ENCODE measurements at regions not wholly inside any gene's neighbourhood (a gene's known extent, or its start where the extent isn't known, plus 50 kb on each side); places are given as distances from the start of the nearest gene placed in this dataset.
A peak's percentile ranks its signal among the peaks of the same experiment; 100 is the strongest.
"Not testable (repeated sequence)": the region's sequence is repeated elsewhere in the genome, so short reads cannot be mapped to it uniquely, and the experiment has no call there.

DNA sequence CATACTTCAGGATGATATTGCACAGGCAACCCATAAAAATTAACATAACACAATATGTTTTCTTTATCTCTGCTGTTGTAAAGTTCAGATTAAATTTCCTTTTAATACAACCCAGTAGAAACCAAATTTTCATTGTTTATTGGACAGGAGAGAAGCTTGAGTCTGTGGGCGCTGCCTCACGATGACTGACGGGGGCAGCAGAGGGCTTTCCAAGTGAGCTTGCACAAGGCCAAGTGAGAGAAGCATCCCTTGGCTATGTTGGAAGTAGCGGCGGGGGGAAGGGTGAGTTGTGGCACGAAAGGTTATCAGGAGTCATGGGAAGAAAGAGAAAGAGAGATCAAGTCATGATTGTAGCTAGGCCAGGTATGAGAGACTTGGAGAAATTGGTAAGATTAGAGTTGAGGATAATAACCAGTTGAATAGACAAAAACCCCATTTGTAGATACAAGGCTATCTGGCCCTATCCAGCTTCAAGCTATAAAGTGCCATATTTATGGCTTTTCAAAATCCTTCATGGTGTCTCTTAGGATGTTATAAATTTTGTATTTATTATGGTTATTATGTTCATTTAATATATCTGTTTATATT is 413.7 kb upstream of the FAM98A start:
- peak; percentile 32 to 50 for DNase-seq

DNA sequence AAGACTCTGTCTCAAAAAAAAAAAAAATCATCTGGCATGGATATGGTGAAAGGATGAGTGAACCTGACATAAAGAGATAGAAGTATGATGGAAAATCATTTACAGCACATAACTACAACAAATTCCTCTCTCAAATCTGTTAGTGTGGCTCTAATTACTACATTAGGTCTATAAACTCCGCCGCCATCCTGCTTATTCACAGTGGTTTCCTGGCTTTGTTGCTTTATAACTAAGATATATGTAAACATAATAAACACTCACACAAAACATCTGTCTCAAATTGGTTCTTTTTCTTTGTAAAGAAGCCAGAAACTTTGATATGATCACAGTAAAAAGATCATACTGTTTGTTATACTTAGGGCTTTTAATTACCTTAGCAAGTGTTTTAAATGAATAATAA is 412.6 kb upstream of the FAM98A start:
- no peak for DNase-seq

DNA sequence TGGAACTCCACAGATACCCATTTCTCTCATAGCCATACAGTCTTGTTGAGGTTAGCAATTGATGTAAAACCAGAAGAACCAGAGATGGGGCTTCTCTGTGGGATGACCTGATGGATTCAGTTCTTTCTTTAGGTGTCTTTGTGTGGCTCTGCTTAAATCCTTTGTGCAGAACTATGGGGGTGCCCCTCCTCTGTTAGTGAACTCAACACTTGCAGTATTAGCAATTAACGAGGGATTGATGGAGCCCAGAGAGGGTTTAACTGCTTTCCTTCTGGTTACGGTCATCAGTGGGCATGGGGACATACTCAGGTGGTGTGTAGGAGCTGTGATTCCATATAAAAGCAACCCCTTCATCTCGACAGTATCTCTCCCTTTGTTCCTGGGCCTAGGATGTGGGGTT is 406.8 kb upstream of the FAM98A start:
- no peak for DNase-seq

DNA sequence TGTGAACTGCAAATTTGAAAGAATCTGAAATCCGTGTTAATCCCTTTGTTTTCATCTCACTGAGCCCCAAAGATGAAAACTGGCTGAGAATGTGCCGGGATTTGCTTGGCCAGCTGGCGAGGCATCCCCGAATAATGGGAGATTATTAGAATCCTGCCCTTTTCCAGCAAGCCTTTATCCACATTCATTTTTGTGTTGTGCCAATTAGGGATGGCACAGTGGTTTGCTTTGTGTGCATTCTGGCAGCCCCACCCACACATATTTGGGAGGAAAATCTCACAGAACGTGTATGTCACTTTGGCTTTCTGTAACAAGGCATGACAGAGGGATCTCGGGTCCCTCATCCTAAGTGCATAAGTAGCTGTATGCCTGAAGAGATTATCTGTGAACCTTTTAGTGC is 405.8 kb upstream of the FAM98A start:
- no peak for DNase-seq

DNA sequence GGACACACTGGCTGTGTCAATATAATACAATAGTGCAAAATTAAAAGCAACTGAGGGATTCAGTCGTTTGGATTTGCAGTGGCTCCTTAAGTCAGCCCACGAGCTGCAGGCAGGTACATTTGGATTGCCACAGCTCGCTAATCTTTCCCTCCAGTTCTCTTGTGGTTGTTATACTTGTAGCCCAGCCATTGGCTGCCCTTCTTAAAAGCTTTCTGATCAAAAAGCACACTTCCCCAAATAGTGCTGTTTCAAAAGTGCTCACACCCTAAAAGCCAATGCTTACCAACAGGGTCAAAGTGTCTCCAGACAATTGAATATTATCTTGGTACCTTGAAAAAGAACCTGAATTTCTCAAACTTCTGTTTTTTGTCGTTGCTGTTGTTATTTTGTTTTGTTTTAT is 404.7 kb upstream of the FAM98A start:
- no peak for DNase-seq

DNA sequence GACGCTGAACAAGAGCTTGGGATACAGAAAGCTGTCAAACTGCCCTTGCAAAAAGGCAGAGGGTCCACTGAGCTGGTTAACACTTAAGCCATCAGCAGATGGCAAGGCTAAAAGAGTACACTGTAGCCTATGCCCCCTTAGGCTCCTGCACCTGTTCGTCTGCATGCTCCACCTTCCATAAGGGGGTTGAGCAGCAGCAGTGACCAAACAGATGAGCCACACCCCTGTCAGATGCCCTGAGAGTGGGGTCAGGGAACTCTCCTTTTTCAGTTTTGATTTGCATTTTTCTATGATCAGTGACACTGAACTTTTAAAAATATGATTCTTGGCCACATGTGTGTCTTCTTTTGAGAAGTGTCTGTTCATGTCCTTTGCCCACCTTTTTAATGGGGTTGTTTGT is 402.5 kb upstream of the FAM98A start:
- no peak for DNase-seq

DNA sequence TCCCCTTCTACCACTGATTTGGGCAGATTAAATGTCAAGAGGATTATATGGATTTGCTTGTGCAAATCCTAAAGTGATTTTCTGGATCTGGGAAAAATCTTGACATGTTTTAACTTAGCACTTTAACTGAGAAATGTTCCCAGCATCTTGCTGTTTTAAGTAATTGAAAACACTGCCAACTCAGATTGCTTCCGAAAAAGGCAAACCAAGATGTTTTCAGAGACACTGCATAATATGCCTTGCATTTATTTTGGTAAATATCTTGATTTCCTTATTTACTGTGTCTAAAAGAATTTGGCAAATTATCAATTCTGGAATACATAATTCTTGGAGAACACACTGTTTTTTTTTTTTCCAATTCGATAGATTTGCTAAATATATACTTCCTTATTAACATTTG is 385.0 kb upstream of the FAM98A start:
- no peak for DNase-seq

DNA sequence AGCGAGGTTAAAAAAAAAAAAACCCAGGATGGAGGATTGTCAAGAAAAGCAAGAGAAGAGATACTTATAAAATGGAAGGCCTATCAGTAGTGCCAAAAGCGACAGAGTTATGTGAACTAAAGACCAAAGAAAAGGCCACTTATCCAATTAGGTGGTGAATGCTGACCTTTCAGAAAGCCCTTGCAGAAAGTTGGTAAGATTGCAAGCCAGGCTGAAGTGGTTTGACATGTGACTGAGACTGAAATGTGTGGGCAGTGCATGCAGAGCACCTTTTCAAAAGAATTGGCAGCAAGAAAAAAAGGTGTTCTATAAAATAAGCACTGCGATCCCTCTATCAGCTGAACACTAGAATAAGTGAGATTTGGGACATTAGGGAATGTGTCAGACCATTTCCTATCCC is 379.4 kb upstream of the FAM98A start:
- DNase-seq, result no peak

DNA sequence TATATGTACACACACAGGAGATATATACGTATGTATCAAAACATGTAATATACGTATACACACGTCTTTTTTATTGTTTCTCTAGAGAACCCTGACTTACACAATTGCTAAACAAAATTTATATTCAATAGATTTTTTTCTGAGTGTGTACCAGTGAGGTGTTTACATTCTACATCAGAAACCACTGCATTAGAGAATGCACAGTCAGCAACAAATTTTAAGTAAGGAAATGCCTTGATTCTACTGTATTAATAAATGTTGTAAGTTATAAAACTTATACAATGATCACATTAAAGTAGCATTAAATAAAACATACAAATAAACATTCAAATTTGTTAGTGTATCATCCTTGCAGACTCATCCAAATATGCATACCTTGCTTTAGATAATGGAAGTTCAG is 376.4 kb upstream of the FAM98A start:
- DNase-seq, result no peak

DNA sequence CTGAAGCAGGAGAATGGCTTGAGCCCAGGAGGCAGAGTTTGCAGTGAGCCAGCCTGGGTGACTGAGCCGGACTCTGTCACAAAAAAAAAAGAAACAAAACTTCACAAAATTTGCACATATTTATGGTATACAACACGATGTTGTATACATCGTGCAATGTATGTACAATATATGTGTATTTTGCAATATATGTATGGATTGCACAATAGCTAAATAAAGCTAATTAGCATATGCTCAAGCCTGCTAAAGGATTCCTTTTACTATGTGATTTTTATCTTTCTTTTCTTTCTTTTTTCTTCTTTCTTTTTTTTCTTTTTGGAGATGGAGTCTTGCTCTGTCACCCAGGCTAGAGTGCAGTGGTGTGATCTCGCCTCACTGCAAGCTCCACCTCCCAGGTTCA is 368.0 kb upstream of the FAM98A start:
- no peak for DNase-seq

DNA sequence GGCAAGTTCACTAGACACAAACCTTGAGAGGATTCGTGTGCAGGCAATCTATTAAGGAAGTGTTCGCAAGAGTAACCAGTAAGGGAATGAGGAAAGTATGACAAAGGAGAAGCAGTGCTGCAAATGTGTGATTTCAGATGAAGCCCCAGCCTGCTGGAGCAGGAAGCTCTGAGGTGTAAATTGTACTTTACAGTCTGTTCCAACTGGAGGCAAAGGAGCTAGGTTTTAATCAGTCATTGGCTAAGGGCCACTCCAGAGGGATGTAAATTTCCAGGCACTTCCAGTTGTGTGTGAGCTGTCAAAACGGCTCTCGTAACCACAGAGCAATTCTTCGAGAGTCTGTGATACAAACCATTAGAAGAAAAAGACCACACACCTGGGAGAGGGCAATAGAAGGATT is 359.5 kb upstream of the FAM98A start:
- no peak for DNase-seq

DNA sequence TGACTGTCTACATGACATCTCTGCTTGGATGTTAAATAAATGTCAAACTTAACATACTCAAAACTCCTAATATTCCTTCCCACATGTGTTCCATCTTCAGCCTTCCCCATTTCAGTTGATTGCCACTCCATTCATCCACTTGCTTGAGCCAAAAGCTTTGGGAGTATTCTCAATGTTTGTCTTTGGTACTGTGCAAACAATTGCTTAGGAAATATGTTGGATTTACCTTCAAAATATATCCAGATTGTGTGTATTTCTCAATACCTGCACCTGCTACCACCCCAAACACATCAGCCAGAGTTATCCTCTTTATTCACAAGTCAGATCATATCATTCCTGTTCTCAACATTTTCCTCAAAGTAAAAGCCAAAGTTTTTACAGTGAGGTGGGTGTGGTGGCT is 350.3 kb upstream of the FAM98A start:
- no peak for DNase-seq

DNA sequence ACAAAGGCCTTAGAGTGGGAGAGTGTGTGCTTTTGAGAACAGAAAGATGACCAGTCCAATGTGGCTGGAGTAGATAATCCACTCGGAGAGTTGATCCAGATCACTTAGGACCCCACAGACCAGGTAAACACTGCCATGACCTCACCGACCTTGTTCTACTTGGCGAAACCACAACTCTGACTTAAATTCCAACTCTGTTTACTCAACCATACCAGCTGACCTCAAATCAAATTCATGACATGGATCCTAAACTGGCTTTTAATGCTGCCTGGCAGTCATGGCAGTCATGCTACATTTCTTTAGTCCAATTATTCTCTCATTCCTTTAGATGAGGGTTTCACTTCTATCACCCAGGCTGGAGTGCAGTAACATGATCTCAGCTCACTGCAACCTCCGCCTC is 347.1 kb upstream of the FAM98A start:
- DNase-seq, result no peak

DNA sequence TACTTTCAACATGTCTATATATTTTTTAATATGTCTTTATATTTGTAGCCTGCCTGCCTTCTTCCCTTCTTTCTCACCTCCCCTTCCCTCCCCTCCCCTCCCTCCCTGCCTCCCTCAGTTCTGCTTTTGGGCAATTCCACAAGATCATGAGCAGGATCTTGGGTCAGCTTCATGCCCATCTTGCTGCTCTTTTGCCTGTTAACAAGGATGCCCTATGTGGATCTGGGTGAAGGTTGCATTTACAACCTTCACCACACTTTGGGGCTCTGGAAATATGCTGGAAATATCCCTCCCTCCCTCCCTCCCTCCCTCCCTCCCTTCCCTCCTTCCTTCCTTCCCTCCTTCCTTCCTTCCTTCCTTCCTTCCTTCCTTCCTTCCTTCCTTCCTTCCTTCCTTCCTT is 334.1 kb upstream of the FAM98A start:
- DNase-seq, result no peak

DNA sequence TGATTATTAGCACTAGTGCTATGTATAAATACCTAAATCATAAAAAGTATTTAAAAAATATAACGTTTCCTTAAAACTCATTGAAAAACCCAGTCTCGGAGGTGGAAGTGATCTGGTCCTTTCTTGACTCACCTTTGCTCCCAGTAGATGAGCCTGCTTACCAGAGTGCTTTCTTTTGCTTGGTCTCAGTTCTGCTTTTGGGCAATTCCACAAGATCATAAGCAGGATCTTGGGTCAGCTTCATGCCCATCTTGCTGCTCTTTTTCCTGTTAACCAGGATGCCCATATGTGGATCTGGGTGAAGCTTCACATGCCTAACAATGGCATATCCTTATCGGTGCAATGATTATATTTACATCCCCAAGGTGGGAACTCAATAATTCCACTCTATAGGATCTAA is 332.1 kb upstream of the FAM98A start:
- DNase-seq, result no peak

DNA sequence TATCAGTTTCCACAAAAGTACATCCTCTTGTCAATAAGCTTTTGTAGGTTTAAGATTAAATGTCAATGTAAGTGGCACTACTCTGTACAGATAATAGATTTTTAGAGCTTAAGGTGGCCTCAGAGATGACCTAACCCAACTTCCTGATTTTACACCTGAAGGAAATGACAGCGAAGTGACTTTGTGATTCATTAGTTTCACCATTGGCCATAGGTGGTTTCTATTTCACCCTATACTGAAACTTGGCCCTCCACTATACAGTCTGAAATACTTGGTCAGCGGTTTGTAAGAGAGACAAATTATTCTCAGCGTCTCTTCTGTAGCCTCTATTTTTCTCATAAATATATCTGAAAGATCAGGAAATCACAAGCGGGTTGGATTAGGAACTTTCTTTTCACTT is 330.4 kb upstream of the FAM98A start:
- DNase-seq, result no peak

DNA sequence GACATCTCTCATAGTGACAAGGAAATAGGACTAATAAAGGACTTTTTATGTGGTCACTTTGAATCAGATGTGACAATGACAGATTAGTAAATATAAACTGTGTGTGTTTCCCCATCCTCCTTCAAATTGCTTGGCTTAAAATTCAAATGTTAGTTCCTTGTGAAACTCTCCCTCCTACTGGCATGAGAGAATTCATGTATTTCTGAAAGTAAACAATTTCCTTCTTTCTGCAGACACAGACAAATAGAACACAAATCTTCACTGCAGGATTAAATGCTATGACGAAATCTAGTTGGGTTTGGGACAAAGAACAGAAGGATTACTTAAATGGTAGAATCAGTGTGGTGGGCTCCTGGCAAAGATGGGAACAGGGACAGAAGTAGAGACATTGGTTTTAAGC is 328.7 kb upstream of the FAM98A start:
- DNase-seq, result no peak

DNA sequence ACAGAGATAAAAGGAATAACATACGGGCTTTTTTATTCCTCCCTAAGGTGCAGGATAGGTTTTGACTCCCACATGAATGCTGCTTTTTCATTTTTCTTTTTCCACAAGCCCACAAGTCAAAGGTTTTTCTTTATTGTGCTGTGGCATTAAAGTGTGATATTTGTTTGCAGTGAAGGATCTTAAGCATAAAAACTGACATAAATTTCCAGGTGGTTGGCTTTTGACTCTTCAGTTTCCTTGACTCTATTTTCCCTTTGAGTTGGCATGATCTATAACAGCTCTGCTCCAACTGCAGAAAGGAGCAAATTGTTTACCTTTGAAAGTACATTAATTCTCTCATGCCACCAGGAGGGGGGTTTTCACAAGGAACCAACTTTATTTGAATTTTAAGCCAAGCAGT is 326.2 kb upstream of the FAM98A start:
- DNase-seq, result no peak

DNA sequence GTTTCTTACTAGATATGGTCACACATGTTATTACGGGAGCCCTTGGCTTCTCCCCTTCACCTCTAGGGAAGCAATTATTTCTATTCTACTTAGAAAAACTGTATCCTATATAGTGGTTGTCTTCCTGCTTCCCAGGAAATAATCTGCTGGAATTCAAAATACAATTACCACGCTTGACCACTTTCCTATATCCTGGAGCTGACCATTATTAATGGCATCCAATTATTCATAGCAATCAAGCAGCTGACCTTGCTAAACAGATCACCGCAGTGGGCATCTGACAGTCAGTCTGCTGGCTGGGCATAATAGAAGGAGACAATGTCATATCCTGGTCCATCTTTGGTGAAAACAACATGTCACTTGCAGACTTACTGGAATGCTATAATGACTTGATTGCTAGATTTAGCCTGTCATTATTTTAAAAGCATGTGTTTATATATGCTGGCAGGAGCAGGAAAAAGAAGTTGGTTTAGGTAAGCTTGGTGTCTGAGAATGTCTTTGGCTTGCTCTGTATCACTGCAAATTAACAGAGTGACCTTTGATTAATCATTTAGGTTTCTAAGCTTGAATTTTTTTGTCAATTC is 325.6 kb upstream of the FAM98A start:
- DNase-seq, result no peak

DNA sequence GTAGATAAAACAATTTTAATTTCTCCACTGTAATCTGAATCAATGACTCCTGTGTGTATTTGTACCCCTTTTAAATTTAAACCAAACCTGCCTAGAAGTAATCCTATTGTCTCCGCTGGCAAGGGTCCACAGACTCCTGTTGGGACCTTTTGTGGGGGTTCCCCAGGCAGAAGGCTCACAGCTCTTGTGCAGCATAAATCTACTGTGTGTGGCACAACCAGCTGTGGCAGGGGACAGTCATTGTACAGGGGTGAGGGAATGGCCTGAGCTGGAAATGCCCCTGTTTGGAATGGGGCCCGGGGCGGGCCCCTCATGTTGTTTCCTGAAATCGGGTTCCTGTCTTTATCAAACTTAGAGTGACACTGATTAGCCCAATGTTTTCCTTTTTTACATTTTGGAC is 318.2 kb upstream of the FAM98A start:
- no peak for DNase-seq

DNA sequence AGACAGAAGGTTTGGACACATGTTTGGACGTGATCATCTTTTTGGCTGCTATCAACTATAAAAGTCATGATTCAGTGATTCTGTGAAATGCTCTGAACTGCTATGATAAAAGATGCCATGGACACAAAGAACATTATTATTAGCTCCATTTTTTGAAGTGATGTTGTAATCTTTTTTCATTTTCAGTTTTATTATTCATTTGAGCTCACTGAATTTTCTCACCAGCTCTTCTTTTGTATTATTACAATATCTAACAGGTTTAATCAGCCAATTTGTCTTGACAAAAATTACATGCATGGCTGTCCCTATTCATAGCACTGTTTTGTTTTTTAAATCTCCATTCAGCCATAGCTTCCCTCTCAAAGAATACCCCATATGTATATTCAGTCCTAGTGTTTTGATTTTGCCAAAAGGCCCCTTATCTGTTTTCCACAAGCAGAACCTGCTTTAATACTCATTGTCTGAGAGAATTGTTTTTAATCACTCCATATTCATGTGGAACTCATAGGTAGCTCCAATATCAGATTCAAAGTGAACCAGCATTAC is 314.0 kb upstream of the FAM98A start:
- no peak for DNase-seq

DNA sequence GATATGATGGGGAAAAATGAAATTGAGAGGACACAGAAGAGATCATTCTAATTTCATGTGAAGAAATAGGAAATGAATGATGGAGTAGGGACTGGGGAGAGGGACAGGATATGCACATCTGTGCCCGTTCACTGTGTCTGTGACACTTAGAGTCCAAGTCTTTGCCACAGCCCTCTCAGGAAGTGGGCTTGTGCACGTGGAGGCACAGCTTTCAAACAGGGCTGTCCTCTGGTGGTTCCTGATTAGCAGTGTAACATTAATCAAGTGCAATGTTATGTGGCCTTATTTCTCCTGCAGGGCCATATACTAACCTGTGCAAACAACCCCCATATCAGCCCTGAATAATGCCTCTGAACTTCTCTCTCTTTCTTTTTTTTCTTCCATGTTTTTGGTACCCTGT is 312.2 kb upstream of the FAM98A start:
- DNase-seq, result no peak

DNA sequence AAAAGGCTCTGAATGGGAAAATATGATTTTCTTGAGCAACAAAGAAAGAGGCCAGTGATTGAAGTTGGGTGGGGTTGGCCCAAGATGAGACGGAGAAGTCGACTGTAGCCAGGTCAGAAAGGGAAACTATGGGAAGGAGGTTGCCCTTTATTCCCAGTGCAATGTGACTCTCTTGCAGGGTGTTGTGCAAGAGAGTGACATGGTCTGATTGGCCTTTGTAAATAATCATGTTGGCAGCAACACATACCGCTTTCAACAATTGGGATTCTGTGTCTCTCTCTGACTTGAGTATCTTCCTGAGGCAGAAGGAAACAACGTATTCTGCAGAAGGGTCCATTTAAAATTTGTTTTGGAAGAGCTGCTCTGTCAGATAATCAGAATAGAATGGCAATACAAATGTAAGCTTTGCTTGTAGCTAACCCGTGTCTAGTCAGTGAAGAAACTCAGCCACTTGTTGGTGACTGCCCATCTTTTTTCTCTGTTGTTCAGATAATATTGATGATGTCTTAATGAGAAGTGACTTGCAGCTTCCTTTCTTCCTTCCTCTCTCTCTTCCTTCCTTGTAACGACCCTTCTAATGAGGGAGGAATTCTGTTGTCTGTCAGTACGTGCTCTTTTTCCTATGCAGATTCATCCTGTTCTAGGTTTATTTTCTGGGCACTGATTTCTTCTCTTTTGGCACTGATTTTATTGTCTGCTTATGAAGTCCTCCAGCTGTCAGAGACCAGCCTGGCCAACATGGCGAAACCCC is 311.0 kb upstream of the FAM98A start:
- no peak for DNase-seq

DNA sequence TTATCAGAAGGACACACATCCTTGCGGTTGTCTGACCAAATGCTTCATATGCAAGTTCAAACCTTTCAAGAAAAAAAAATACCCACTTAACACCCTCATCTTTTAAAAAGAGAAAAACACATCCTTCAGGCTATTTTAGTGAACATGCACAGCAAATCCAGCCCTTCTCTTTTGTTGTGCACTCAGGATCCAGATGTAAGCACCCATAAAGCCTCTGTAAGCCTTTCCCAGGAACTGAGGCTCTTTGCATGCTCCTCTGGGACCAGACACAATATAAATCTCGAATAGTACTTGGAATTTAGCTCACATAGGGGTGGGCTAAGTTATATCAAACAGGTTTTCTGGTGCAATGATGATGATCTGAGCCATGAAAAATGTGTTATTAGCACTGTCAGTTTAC is 308.8 kb upstream of the FAM98A start:
- DNase-seq, result no peak

DNA sequence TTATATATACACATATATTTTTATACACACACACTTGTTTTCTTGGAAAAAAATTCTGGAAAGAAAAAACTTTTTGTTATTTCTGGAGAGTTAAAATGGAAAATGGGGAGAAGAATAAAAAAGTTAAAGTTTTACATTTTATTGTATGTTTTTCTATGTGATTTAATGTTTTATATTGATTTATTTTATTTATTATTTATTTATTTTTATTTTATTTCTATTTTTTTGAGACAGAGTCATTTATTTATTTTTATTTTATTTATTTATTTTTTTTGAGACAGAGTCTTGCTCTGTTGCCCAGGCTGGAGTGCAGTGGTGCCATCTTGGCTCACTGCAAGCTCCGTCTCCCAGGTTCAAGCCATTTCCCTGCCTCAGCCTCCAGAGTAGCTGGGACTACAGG is 307.0 kb upstream of the FAM98A start:
- DNase-seq, result not testable (repeated sequence)

Measured in NCI-H1930 (cell line).